ENCODE measurements at regions not wholly inside any gene's neighbourhood (a gene's known extent, or its start where the extent isn't known, plus 50 kb on each side); places are given as distances from the start of the nearest gene placed in this dataset.

DNA sequence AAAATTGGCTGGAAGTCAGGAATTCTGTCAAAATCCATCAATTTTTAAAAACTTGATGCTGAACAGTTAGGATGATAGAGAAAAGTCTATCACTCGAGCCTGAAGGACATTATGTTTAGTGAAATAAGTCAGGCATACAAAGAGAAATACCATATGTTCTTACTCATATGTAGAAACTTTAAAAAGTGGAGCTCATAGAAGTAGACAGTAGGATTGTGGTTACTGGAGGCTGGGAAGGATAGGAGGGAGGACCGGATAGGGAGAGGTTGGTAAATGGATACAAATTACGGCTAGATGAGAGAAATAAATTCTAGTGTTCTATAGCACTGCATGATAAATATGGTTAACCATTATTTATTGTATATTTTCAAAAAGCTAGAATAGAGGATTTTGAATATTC, 389.5 kb upstream of the RASGRP1 start:
- no peaks in the 10 kb centered on the region for H3K27me3 ChIP-seq (ENCODE audit: insufficient read depth)
- 57% methylated on average over 3 of the region's 3 CpGs for WGBS (ENCODE audit: low lambda C conversion rate)

DNA sequence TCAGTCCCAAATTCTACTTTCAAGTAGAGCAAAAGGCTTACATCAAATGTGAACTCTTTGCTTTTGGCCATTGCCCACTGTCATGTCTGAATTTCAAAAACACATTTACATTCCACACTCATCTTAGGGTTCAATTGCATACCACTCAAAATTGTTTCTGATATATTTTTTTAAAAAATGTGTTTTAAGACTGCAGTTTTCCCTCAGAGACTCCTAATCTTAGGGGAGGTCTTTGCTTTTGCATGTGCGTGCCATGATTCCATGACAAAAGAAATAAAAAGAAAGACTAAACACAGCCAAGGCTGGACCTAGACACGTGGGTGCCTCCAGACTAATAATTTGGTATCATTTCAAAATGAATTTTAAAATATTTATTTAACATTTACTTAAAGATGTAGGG, 396.8 kb upstream of the RASGRP1 start:
- ChIA-PET POLR2A (no interaction called here), CTCF (interaction anchor here (1.3 kb wide), 1 partner anchor 9 kb away, joined by 4 read pairs; no protein-coding TSS in a partner anchor)
- H3F3A ChIP-seq (replicated peaks; ENCODE audit: insufficient read depth) = no peaks in the 10 kb centered on the region
- H3K9me3 ChIP-seq = no peaks in the 10 kb centered on the region
- no peaks in the 10 kb centered on the region for H3K9me2 ChIP-seq
- H4K20me1 ChIP-seq (ENCODE audit: insufficient read depth) = no peaks in the 10 kb centered on the region
- DNase-seq = no peak
- H2AFZ ChIP-seq (ENCODE audit: low read depth) = no peak overlapping the region
- H3K79me2 ChIP-seq (ENCODE audit: insufficient read depth) = no peaks in the 10 kb centered on the region
- H3K27me3 ChIP-seq (ENCODE audit: insufficient read depth) = no peaks in the 10 kb centered on the region
- 91% methylated on average over 2 of the region's 2 CpGs for WGBS (ENCODE audit: low lambda C conversion rate)
- no peak overlapping the region for H3K4me2 ChIP-seq
- H3K4me1 ChIP-seq (ENCODE audit: control insufficient read depth in 1 of 2, insufficient read depth in 2 of 2, low read depth in 1 of 2, low read length in 1 of 2) = peaks cover 0 to 7% of the 10 kb centered on the region in 2 experiments; a peak in 2 of 4 replicates
- no peak overlapping the region for H3K4me3 ChIP-seq (ENCODE audit: low read depth in 2 of 2, low read length in 1 of 2)
- peak overlapping the region in 1 of 2 experiments; percentile 65; a peak in 1 of 4 replicates for H3K27ac ChIP-seq (ENCODE audit: low read depth in 2 of 2, low read length in 1 of 2)
- H3K36me3 ChIP-seq (replicated peaks in 1 of 2; ENCODE audit: control insufficient read depth in 1 of 2, insufficient read depth in 2 of 2, low read length in 1 of 2) = no peaks in the 10 kb centered on the region
- H3K9ac ChIP-seq = no peak overlapping the region
- TF ChIP-seq, protein P1, sequence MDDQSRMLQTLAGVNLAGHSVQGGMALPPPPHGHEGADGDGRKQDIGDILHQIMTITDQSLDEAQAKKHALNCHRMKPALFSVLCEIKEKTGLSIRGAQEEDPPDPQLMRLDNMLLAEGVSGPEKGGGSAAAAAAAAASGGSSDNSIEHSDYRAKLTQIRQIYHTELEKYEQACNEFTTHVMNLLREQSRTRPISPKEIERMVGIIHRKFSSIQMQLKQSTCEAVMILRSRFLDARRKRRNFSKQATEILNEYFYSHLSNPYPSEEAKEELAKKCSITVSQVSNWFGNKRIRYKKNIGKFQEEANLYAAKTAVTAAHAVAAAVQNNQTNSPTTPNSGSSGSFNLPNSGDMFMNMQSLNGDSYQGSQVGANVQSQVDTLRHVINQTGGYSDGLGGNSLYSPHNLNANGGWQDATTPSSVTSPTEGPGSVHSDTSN (IDR thresholded peaks at IDR 0.05) = no peak
- TF ChIP-seq SIN3A (IDR thresholded peaks at IDR 0.05; ENCODE audit: borderline replicate concordance, low read depth, low read length) (no peak), EP300 (IDR thresholded peaks at IDR 0.05; ENCODE audit: borderline replicate concordance in 1 of 2, low read depth in 1 of 2, low read length in 1 of 2) (no peak)
- TF ChIP-seq, protein P2, sequence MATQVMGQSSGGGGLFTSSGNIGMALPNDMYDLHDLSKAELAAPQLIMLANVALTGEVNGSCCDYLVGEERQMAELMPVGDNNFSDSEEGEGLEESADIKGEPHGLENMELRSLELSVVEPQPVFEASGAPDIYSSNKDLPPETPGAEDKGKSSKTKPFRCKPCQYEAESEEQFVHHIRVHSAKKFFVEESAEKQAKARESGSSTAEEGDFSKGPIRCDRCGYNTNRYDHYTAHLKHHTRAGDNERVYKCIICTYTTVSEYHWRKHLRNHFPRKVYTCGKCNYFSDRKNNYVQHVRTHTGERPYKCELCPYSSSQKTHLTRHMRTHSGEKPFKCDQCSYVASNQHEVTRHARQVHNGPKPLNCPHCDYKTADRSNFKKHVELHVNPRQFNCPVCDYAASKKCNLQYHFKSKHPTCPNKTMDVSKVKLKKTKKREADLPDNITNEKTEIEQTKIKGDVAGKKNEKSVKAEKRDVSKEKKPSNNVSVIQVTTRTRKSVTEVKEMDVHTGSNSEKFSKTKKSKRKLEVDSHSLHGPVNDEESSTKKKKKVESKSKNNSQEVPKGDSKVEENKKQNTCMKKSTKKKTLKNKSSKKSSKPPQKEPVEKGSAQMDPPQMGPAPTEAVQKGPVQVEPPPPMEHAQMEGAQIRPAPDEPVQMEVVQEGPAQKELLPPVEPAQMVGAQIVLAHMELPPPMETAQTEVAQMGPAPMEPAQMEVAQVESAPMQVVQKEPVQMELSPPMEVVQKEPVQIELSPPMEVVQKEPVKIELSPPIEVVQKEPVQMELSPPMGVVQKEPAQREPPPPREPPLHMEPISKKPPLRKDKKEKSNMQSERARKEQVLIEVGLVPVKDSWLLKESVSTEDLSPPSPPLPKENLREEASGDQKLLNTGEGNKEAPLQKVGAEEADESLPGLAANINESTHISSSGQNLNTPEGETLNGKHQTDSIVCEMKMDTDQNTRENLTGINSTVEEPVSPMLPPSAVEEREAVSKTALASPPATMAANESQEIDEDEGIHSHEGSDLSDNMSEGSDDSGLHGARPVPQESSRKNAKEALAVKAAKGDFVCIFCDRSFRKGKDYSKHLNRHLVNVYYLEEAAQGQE (IDR thresholded peaks at IDR 0.05; ENCODE audit: low read depth, low read length) = no peak
- TF ChIP-seq, protein P3, sequence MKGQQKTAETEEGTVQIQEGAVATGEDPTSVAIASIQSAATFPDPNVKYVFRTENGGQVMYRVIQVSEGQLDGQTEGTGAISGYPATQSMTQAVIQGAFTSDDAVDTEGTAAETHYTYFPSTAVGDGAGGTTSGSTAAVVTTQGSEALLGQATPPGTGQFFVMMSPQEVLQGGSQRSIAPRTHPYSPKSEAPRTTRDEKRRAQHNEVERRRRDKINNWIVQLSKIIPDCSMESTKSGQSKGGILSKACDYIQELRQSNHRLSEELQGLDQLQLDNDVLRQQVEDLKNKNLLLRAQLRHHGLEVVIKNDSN (IDR thresholded peaks at IDR 0.05; ENCODE audit: borderline replicate concordance, low read depth) = no peak

More for the DNA sequence above, 389.5 kb upstream of the RASGRP1 start:
- H3K9me3 ChIP-seq = no peaks in the 10 kb centered on the region
- no peaks in the 10 kb centered on the region for H4K20me1 ChIP-seq (ENCODE audit: insufficient read depth)
- H3K4me3 ChIP-seq (ENCODE audit: low read depth in 2 of 2, low read length in 1 of 2) = no peak overlapping the region
- H3K9ac ChIP-seq = no peak overlapping the region
- H3K4me1 ChIP-seq (ENCODE audit: control insufficient read depth in 1 of 2, insufficient read depth in 2 of 2, low read depth in 1 of 2, low read length in 1 of 2) = no peaks in the 10 kb centered on the region; a peak in 2 of 4 replicates
- no peaks in the 10 kb centered on the region for H3K9me2 ChIP-seq
- TF ChIP-seq POLR2AphosphoS5 (IDR thresholded peaks at IDR 0.05; ENCODE audit: low read depth, low read length) = no peak
- TF ChIP-seq RCOR1 (IDR thresholded peaks at IDR 0.05; ENCODE audit: low read length) = no peak
- TF ChIP-seq GABPA (IDR thresholded peaks at IDR 0.05; ENCODE audit: low read depth) = no peak
- TF ChIP-seq, protein P2 (IDR thresholded peaks at IDR 0.05; ENCODE audit: low read depth, low read length) = no peak
- TF ChIP-seq NRF1 (IDR thresholded peaks at IDR 0.05; ENCODE audit: low read depth, low read length) = no peak
- no peak for TF ChIP-seq EZH2phosphoT487 (IDR thresholded peaks at IDR 0.05; ENCODE audit: borderline replicate concordance, low read depth)
- TF ChIP-seq, protein P4, sequence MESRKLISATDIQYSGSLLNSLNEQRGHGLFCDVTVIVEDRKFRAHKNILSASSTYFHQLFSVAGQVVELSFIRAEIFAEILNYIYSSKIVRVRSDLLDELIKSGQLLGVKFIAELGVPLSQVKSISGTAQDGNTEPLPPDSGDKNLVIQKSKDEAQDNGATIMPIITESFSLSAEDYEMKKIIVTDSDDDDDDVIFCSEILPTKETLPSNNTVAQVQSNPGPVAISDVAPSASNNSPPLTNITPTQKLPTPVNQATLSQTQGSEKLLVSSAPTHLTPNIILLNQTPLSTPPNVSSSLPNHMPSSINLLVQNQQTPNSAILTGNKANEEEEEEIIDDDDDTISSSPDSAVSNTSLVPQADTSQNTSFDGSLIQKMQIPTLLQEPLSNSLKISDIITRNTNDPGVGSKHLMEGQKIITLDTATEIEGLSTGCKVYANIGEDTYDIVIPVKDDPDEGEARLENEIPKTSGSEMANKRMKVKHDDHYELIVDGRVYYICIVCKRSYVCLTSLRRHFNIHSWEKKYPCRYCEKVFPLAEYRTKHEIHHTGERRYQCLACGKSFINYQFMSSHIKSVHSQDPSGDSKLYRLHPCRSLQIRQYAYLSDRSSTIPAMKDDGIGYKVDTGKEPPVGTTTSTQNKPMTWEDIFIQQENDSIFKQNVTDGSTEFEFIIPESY (IDR thresholded peaks at IDR 0.05; ENCODE audit: borderline replicate concordance, low read depth) = no peak
- TF ChIP-seq NFIC (IDR thresholded peaks at IDR 0.05; ENCODE audit: borderline replicate concordance) = peak; percentile 40; the same call in 1 of the 2 replicates
- TF ChIP-seq EP300 (IDR thresholded peaks at IDR 0.05; ENCODE audit: borderline replicate concordance in 1 of 2, low read depth in 1 of 2, low read length in 1 of 2) = peak in 1 of 2 experiments; percentile 12; a peak in 1 of 4 replicates
- TF ChIP-seq TCF12 (IDR thresholded peaks at IDR 0.05) = peak; percentile 79
- TF ChIP-seq FOXM1 (IDR thresholded peaks at IDR 0.05; ENCODE audit: low read depth) = no peak
- TF ChIP-seq JUND (IDR thresholded peaks at IDR 0.05) = 0 out of 2 replicates have a peak, but pooled peaks have one; percentile 4
- TF ChIP-seq SMC3 (IDR thresholded peaks at IDR 0.05; ENCODE audit: low read depth, low read length) = no peak
- ChIA-PET POLR2A (no interaction called here), CTCF (interaction anchor here (0.8 to 1.2 kb wide), 2 partner anchors 137 to 247 kb away, joined by 3 to 4 read pairs; no protein-coding TSS in a partner anchor)
- peak overlapping the region in 1 of 2 experiments; percentile 39; a peak in 1 of 4 replicates for H3K27ac ChIP-seq (ENCODE audit: low read depth in 2 of 2, low read length in 1 of 2)
- no peaks in the 10 kb centered on the region for H3K36me3 ChIP-seq (replicated peaks in 1 of 2; ENCODE audit: control insufficient read depth in 1 of 2, insufficient read depth in 2 of 2, low read length in 1 of 2)
- no peaks in the 10 kb centered on the region for H3K79me2 ChIP-seq (ENCODE audit: insufficient read depth)
- H3F3A ChIP-seq (replicated peaks; ENCODE audit: insufficient read depth) = no peaks in the 10 kb centered on the region
- no peak overlapping the region for H2AFZ ChIP-seq (ENCODE audit: low read depth)
- DNase-seq = no peak
- H3K4me2 ChIP-seq = no peak overlapping the region

Data from SK-N-SH (cell line).